HepG2 (cell line): ENCODE measurements at regions not wholly inside any gene's neighbourhood (a gene's known extent, or its start where the extent isn't known, plus 50 kb on each side); places are given as distances from the start of the nearest gene placed in this dataset.

Experiments
- MAFK ChIP-seq, 2 experiments: IDR thresholded peaks in 1 of 2; conservative IDR thresholded peaks in 1 of 2; 2 replicates each; pipeline ENCODE4 v1.6.1; 2011; ENCODE audit warnings: improper control_type of control experiment in 2 of 2, low read length in 2 of 2
- REXO4 ChIP-seq: sonication (generic); formaldehyde crosslinking; IDR thresholded peaks from 2 replicates; pipeline ENCODE4 v1.8.0; 2022; ENCODE audit warnings: missing genetic modification reagents, mild to moderate bottlenecking, borderline replicate concordance
- SP5 ChIP-seq: IDR thresholded peaks from 2 replicates; pipeline ENCODE4 v1.6.1; 2016; ENCODE audit warnings: low read depth, borderline replicate concordance
- SRSF9 ChIP-seq: fragments of 200-400 bp; formaldehyde crosslinking; IDR thresholded peaks from 2 replicates; pipeline ENCODE4 v1.6.1; 2018; ENCODE audit warnings: borderline replicate concordance, mild to moderate bottlenecking, low read depth, low read length; ENCODE audit not compliant: insufficient read depth, poor library complexity, severe bottlenecking
- YY1 ChIP-seq: IDR thresholded peaks from 2 replicates; pipeline ENCODE4 v1.6.1; 2011; ENCODE audit warnings: low read length, low read depth, moderate library complexity, mild to moderate bottlenecking; ENCODE audit not compliant: insufficient read depth, insufficient replicate concordance
- ZFP41 ChIP-seq: sonication (generic); formaldehyde crosslinking; IDR thresholded peaks from 2 replicates; pipeline ENCODE4 v1.4.0; 2020; ENCODE audit warnings: mild to moderate bottlenecking, missing genetic modification reagents, borderline replicate concordance
- ZNF562 ChIP-seq: sonication (generic); formaldehyde crosslinking; IDR thresholded peaks from 2 replicates; pipeline ENCODE4 v1.8.0; 2022; ENCODE audit warnings: missing genetic modification reagents, borderline replicate concordance
- ZNF605 ChIP-seq: sonication (generic); formaldehyde crosslinking; IDR thresholded peaks from 2 replicates; pipeline ENCODE4 v1.8.0; 2022; ENCODE audit warnings: mild to moderate bottlenecking, missing genetic modification reagents
- ZSCAN22 ChIP-seq: sonication (generic); formaldehyde crosslinking; IDR thresholded peaks from 2 replicates; pipeline ENCODE4 v1.4.0; 2020; ENCODE audit warnings: mild to moderate bottlenecking, missing genetic modification reagents
- TF ChIP-seq, protein P1 (sequence below): sonication (generic); formaldehyde crosslinking; IDR thresholded peaks from 2 replicates; pipeline ENCODE4 v1.4.0; 2020; ENCODE audit warnings: missing genetic modification reagents
- TF ChIP-seq, protein P2 (sequence below): sonication (generic); formaldehyde crosslinking; IDR thresholded peaks from 2 replicates; pipeline ENCODE4 v1.5.1; 2020; ENCODE audit warnings: mild to moderate bottlenecking, missing genetic modification reagents, moderate library complexity
- TF ChIP-seq, protein P3 (sequence below): sonication (generic); formaldehyde crosslinking; IDR thresholded peaks from 2 replicates; pipeline ENCODE4 v1.8.0; 2022; ENCODE audit warnings: mild to moderate bottlenecking, missing genetic modification reagents; ENCODE audit not compliant: insufficient replicate concordance
- TF ChIP-seq, protein P4 (sequence below), 2 experiments: sonication (generic) in 1 of 2; formaldehyde crosslinking in 1 of 2; IDR thresholded peaks; 2 replicates each; pipeline versions ENCODE4 v1.4.0 to v1.6.1; 2016 to 2020; ENCODE audit warnings: borderline replicate concordance in 1 of 2, low read depth in 1 of 2, mild to moderate bottlenecking in 1 of 2, missing genetic modification reagents in 1 of 2
- TF ChIP-seq, protein P5 (sequence below), 2 experiments: sonication (generic) in 1 of 2; formaldehyde crosslinking in 1 of 2; IDR thresholded peaks; 2 replicates each; pipeline versions ENCODE4 v1.6.1 to v1.9.0; 2014 to 2022; ENCODE audit warnings: antibody characterized with exemption in 1 of 2, borderline replicate concordance in 1 of 2, inconsistent platforms in 1 of 2, low read depth in 1 of 2, missing genetic modification reagents in 1 of 2

DNA sequence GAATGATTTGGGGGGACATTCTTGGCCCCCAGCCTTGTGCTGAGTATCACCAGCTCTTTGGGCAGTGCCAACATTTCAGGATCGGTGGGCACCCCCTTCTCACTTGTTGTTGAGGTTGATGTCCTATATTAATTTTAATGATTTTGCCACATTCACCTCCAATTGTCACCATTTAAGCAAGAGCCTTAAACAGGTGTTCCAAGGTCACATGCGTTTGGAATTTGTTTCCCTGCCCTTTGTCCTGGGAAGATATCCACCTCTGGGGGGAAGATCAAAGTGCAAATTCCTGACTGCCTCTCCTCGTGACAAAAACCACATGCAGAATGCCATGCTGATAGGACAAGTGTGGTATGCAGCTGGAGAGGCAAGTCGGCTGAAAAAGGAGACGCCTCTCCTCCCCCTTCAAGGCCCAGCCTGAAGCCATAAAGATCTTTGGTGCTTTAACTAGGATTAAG is 72.5 kb upstream of the ID2 start (continued):
- no peak for TF ChIP-seq YY1
- no peak for TF ChIP-seq MAFK (conservative IDR thresholded peaks at IDR 0.05 in 1 of 2, IDR thresholded peaks at IDR 0.05 in 1 of 2; ENCODE audit: low read length in 2 of 2)
- TF ChIP-seq, protein P1, sequence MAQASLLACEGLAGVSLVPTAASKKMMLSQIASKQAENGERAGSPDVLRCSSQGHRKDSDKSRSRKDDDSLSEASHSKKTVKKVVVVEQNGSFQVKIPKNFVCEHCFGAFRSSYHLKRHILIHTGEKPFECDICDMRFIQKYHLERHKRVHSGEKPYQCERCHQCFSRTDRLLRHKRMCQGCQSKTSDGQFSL (CRISPR knock-in tag) = peak; percentile 80
- no peak for TF ChIP-seq SRSF9
- TF ChIP-seq ZNF605 (CRISPR knock-in tag) = peak; percentile 73; the same call in 1 of the 2 replicates
- no peak for TF ChIP-seq ZNF562 (CRISPR knock-in tag)
- TF ChIP-seq, protein P2, sequence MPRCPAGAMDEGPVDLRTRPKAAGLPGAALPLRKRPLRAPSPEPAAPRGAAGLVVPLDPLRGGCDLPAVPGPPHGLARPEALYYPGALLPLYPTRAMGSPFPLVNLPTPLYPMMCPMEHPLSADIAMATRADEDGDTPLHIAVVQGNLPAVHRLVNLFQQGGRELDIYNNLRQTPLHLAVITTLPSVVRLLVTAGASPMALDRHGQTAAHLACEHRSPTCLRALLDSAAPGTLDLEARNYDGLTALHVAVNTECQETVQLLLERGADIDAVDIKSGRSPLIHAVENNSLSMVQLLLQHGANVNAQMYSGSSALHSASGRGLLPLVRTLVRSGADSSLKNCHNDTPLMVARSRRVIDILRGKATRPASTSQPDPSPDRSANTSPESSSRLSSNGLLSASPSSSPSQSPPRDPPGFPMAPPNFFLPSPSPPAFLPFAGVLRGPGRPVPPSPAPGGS (CRISPR knock-in tag) = no peak
- TF ChIP-seq, protein P3, sequence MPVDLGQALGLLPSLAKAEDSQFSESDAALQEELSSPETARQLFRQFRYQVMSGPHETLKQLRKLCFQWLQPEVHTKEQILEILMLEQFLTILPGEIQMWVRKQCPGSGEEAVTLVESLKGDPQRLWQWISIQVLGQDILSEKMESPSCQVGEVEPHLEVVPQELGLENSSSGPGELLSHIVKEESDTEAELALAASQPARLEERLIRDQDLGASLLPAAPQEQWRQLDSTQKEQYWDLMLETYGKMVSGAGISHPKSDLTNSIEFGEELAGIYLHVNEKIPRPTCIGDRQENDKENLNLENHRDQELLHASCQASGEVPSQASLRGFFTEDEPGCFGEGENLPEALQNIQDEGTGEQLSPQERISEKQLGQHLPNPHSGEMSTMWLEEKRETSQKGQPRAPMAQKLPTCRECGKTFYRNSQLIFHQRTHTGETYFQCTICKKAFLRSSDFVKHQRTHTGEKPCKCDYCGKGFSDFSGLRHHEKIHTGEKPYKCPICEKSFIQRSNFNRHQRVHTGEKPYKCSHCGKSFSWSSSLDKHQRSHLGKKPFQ (CRISPR knock-in tag) = peak; percentile 71
- TF ChIP-seq ZFP41 (CRISPR knock-in tag) = no peak
- TF ChIP-seq ZSCAN22 (CRISPR knock-in tag) = no peak
- TF ChIP-seq, protein P4, sequence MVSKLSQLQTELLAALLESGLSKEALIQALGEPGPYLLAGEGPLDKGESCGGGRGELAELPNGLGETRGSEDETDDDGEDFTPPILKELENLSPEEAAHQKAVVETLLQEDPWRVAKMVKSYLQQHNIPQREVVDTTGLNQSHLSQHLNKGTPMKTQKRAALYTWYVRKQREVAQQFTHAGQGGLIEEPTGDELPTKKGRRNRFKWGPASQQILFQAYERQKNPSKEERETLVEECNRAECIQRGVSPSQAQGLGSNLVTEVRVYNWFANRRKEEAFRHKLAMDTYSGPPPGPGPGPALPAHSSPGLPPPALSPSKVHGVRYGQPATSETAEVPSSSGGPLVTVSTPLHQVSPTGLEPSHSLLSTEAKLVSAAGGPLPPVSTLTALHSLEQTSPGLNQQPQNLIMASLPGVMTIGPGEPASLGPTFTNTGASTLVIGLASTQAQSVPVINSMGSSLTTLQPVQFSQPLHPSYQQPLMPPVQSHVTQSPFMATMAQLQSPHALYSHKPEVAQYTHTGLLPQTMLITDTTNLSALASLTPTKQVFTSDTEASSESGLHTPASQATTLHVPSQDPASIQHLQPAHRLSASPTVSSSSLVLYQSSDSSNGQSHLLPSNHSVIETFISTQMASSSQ (IDR thresholded peaks at IDR 0.05; ENCODE audit: low read depth) = peak; percentile 56; the same call in 1 of the 2 replicates
- TF ChIP-seq, protein P4 (CRISPR knock-in tag; IDR thresholded peaks at IDR 0.05; ENCODE audit: borderline replicate concordance) = peak; percentile 87; the same call in 1 of the 2 replicates
- TF ChIP-seq REXO4 (CRISPR knock-in tag) = no peak
- TF ChIP-seq, protein P5, sequence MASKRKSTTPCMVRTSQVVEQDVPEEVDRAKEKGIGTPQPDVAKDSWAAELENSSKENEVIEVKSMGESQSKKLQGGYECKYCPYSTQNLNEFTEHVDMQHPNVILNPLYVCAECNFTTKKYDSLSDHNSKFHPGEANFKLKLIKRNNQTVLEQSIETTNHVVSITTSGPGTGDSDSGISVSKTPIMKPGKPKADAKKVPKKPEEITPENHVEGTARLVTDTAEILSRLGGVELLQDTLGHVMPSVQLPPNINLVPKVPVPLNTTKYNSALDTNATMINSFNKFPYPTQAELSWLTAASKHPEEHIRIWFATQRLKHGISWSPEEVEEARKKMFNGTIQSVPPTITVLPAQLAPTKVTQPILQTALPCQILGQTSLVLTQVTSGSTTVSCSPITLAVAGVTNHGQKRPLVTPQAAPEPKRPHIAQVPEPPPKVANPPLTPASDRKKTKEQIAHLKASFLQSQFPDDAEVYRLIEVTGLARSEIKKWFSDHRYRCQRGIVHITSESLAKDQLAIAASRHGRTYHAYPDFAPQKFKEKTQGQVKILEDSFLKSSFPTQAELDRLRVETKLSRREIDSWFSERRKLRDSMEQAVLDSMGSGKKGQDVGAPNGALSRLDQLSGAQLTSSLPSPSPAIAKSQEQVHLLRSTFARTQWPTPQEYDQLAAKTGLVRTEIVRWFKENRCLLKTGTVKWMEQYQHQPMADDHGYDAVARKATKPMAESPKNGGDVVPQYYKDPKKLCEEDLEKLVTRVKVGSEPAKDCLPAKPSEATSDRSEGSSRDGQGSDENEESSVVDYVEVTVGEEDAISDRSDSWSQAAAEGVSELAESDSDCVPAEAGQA (IDR thresholded peaks at IDR 0.05; ENCODE audit: low read depth) = peak; percentile 74; the same call in 1 of the 2 replicates
- TF ChIP-seq, protein P5 (CRISPR knock-in tag; IDR thresholded peaks at IDR 0.05; ENCODE audit: borderline replicate concordance) = no peak; the same call in 1 of the 2 replicates
- peak; percentile 85 for TF ChIP-seq SP5
